ENCODE measurements at regions not wholly inside any gene's neighbourhood (a gene's known extent, or its start where the extent isn't known, plus 50 kb on each side); places are given as distances from the start of the nearest gene placed in this dataset.

DNA sequence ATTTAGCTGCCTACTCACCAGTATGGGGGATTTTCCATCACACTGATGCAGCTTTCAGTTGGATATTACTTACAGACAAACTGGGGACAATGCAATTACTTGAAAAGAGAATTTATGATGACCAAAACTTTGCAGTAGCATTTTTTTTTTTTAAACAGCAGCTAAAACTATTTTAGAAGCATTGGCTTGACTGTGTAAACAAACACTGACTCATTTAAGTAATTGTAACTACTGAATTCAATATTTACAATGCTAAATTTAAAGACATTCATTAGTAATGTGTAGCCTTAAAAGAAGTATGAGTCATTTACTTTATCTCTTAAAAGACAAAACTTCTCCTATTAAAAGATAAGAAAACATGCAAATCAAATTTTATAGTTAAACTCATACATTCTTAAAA is 295.9 kb upstream of the FERMT1 start:
- TF ChIP-seq, protein P1, sequence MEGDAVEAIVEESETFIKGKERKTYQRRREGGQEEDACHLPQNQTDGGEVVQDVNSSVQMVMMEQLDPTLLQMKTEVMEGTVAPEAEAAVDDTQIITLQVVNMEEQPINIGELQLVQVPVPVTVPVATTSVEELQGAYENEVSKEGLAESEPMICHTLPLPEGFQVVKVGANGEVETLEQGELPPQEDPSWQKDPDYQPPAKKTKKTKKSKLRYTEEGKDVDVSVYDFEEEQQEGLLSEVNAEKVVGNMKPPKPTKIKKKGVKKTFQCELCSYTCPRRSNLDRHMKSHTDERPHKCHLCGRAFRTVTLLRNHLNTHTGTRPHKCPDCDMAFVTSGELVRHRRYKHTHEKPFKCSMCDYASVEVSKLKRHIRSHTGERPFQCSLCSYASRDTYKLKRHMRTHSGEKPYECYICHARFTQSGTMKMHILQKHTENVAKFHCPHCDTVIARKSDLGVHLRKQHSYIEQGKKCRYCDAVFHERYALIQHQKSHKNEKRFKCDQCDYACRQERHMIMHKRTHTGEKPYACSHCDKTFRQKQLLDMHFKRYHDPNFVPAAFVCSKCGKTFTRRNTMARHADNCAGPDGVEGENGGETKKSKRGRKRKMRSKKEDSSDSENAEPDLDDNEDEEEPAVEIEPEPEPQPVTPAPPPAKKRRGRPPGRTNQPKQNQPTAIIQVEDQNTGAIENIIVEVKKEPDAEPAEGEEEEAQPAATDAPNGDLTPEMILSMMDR (IDR thresholded peaks at IDR 0.05; ENCODE audit: insufficient read depth, low read depth, low read length): no peak
- TF ChIP-seq EZH2 (IDR thresholded peaks at IDR 0.05; ENCODE audit: insufficient read depth, low read length): no peak

Data from astrocyte (in vitro differentiated cells and primary cell).